ENCODE measurements at regions not wholly inside any gene's neighbourhood (a gene's known extent, or its start where the extent isn't known, plus 50 kb on each side); places are given as distances from the start of the nearest gene placed in this dataset.

GRCh38 chr2:209369656-209370055 is 54.2 kb upstream of the MAP2 start:
- H3K4me3 ChIP-seq (ENCODE audit: low read depth in 1 of 2, low read length in 2 of 2): no peak overlapping the region
- no peaks in the 10 kb centered on the region for H3K27me3 ChIP-seq (ENCODE audit: insufficient read depth, low read length, poor library complexity)
- TF ChIP-seq EZH2 (IDR thresholded peaks at IDR 0.05; ENCODE audit: borderline replicate concordance, low read depth, low read length, severe bottlenecking) (no peak), CTCF (IDR thresholded peaks at IDR 0.05; ENCODE audit: borderline replicate concordance, extremely low read depth, low read length, poor library complexity, severe bottlenecking) (no peak)
- H3K9me3 ChIP-seq (ENCODE audit: insufficient read depth, low read length, severe bottlenecking): no peaks in the 10 kb centered on the region
- H3K9ac ChIP-seq (ENCODE audit: low read depth, low read length): no peak overlapping the region
- ATAC-seq (ENCODE audit: insufficient read depth, low read depth) (no peak), DNase-seq (no peak)
- H3K4me1 ChIP-seq (ENCODE audit: insufficient read depth, low read length): no peaks in the 10 kb centered on the region
- no peaks in the 10 kb centered on the region for H3K79me2 ChIP-seq (ENCODE audit: insufficient read depth, low read length)
- no peak overlapping the region for H3K27ac ChIP-seq (ENCODE audit: low read length)
- H3K36me3 ChIP-seq (ENCODE audit: insufficient read depth, low read length): no peaks in the 10 kb centered on the region
- no peak overlapping the region for H3K4me2 ChIP-seq (ENCODE audit: insufficient read depth, low read length)
- H2AFZ ChIP-seq (ENCODE audit: low read depth, low read length): no peak overlapping the region
- H4K20me1 ChIP-seq (ENCODE audit: insufficient read depth, low read length): no peaks in the 10 kb centered on the region

GRCh38 chr2:209371407-209371806 is 52.4 kb upstream of the MAP2 start:
- no peak for DNase-seq
- H3K36me3 ChIP-seq (ENCODE audit: insufficient read depth, low read length): no peaks in the 10 kb centered on the region
- H3K27me3 ChIP-seq (ENCODE audit: insufficient read depth, low read length, poor library complexity): no peaks in the 10 kb centered on the region
- H3K4me2 ChIP-seq (ENCODE audit: insufficient read depth, low read length): no peak overlapping the region
- H3K9ac ChIP-seq (ENCODE audit: low read depth, low read length): no peak overlapping the region
- no peaks in the 10 kb centered on the region for H3K9me3 ChIP-seq (ENCODE audit: insufficient read depth, low read length, severe bottlenecking)
- TF ChIP-seq EZH2 (IDR thresholded peaks at IDR 0.05; ENCODE audit: borderline replicate concordance, low read depth, low read length, severe bottlenecking) (no peak), CTCF (IDR thresholded peaks at IDR 0.05; ENCODE audit: borderline replicate concordance, extremely low read depth, low read length, poor library complexity, severe bottlenecking) (no peak)
- no peaks in the 10 kb centered on the region for H4K20me1 ChIP-seq (ENCODE audit: insufficient read depth, low read length)
- no peak overlapping the region for H3K4me3 ChIP-seq (ENCODE audit: low read depth in 1 of 2, low read length in 2 of 2)
- H2AFZ ChIP-seq (ENCODE audit: low read depth, low read length): no peak overlapping the region
- no peaks in the 10 kb centered on the region for H3K79me2 ChIP-seq (ENCODE audit: insufficient read depth, low read length)
- ATAC-seq (ENCODE audit: insufficient read depth, low read depth): no peak
- no peak overlapping the region for H3K27ac ChIP-seq (ENCODE audit: low read length)
- no peaks in the 10 kb centered on the region for H3K4me1 ChIP-seq (ENCODE audit: insufficient read depth, low read length)

Data from DND-41 (cell line).